ENCODE measurements at regions not wholly inside any gene's neighbourhood (a gene's known extent, or its start where the extent isn't known, plus 50 kb on each side); places are given as distances from the start of the nearest gene placed in this dataset.

GRCh38 chr4:131113704-131114103, 2017.8 kb downstream of the C4orf33 start:
- no peak for DNase-seq (ENCODE audit: low spot score)
- Histone ChIP-seq H3K9me3 (ENCODE audit: low read depth, low read length, poor library complexity, severe bottlenecking) (no peaks in the 10 kb centered on the region), H3K27ac (ENCODE audit: low read depth, low read length, poor library complexity, severe bottlenecking) (no peak overlapping the region), H3K36me3 (ENCODE audit: insufficient read depth, low read length, poor library complexity, severe bottlenecking) (no peaks in the 10 kb centered on the region), H3K4me1 (ENCODE audit: insufficient read depth, low read length, poor library complexity, severe bottlenecking) (peaks cover 9% of the 10 kb centered on the region), H3K27me3 (replicated peaks; ENCODE audit: insufficient read depth, low read depth, low read length, poor library complexity) (no peaks in the 10 kb centered on the region), H3K4me3 (ENCODE audit: low read depth, low read length, poor library complexity, severe bottlenecking) (no peak overlapping the region)
- intact Hi-C loops (cut with micrococcal nuclease; ENCODE audit: unreplicated experiment): no loop called here
- ChIA-PET POLR2A (ENCODE audit: low non-redundant PET) (no interaction called here), CTCF (no interaction called here)
- BruUV-seq (replicated peaks): no TSS peak
- TF ChIP-seq, protein P1, sequence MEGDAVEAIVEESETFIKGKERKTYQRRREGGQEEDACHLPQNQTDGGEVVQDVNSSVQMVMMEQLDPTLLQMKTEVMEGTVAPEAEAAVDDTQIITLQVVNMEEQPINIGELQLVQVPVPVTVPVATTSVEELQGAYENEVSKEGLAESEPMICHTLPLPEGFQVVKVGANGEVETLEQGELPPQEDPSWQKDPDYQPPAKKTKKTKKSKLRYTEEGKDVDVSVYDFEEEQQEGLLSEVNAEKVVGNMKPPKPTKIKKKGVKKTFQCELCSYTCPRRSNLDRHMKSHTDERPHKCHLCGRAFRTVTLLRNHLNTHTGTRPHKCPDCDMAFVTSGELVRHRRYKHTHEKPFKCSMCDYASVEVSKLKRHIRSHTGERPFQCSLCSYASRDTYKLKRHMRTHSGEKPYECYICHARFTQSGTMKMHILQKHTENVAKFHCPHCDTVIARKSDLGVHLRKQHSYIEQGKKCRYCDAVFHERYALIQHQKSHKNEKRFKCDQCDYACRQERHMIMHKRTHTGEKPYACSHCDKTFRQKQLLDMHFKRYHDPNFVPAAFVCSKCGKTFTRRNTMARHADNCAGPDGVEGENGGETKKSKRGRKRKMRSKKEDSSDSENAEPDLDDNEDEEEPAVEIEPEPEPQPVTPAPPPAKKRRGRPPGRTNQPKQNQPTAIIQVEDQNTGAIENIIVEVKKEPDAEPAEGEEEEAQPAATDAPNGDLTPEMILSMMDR (conservative IDR thresholded peaks at IDR 0.05; ENCODE audit: low read depth, low read length): no peak
- TF ChIP-seq EZH2 (IDR thresholded peaks at IDR 0.05; ENCODE audit: borderline replicate concordance, low read depth, low read length, poor library complexity, severe bottlenecking): no peak

- Histone ChIP-seq H3K36me3 (ENCODE audit: insufficient read depth, low read length, poor library complexity, severe bottlenecking) (no peaks in the 10 kb centered on the region), H3K4me1 (ENCODE audit: insufficient read depth, low read length, poor library complexity, severe bottlenecking) (peaks cover 6% of the 10 kb centered on the region), H3K4me3 (ENCODE audit: low read depth, low read length, poor library complexity, severe bottlenecking) (no peak overlapping the region), H3K27me3 (replicated peaks; ENCODE audit: insufficient read depth, low read depth, low read length, poor library complexity) (no peaks in the 10 kb centered on the region), H3K9me3 (ENCODE audit: low read depth, low read length, poor library complexity, severe bottlenecking) (no peaks in the 10 kb centered on the region), H3K27ac (ENCODE audit: low read depth, low read length, poor library complexity, severe bottlenecking) (no peak overlapping the region)
- intact Hi-C loops (cut with micrococcal nuclease; ENCODE audit: unreplicated experiment): no loop called here
- no peak for DNase-seq (ENCODE audit: low spot score)
- POLR2A ChIA-PET (ENCODE audit: low non-redundant PET): no interaction called here
- no TSS peak for BruUV-seq (replicated peaks)
- CTCF ChIA-PET: no interaction called here
- TF ChIP-seq, protein P1 (conservative IDR thresholded peaks at IDR 0.05; ENCODE audit: low read depth, low read length): no peak
- no peak for TF ChIP-seq EZH2 (IDR thresholded peaks at IDR 0.05; ENCODE audit: borderline replicate concordance, low read depth, low read length, poor library complexity, severe bottlenecking)
These were observed 2023.7 kb downstream of the C4orf33 start for GRCh38 chr4:131119661-131120060.

- Histone ChIP-seq H3K9me3 (ENCODE audit: low read depth, low read length, poor library complexity, severe bottlenecking) (no peaks in the 10 kb centered on the region), H3K27ac (ENCODE audit: low read depth, low read length, poor library complexity, severe bottlenecking) (no peak overlapping the region), H3K27me3 (replicated peaks; ENCODE audit: insufficient read depth, low read depth, low read length, poor library complexity) (no peaks in the 10 kb centered on the region), H3K36me3 (ENCODE audit: insufficient read depth, low read length, poor library complexity, severe bottlenecking) (no peaks in the 10 kb centered on the region), H3K4me1 (ENCODE audit: insufficient read depth, low read length, poor library complexity, severe bottlenecking) (no peaks in the 10 kb centered on the region), H3K4me3 (ENCODE audit: low read depth, low read length, poor library complexity, severe bottlenecking) (no peak overlapping the region)
- no peak for DNase-seq (ENCODE audit: low spot score)
- ChIA-PET POLR2A (ENCODE audit: low non-redundant PET) (no interaction called here), CTCF (no interaction called here)
- intact Hi-C loops (cut with micrococcal nuclease; ENCODE audit: unreplicated experiment): no loop called here
- TF ChIP-seq EZH2 (IDR thresholded peaks at IDR 0.05; ENCODE audit: borderline replicate concordance, low read depth, low read length, poor library complexity, severe bottlenecking): no peak
- TF ChIP-seq, protein P1 (conservative IDR thresholded peaks at IDR 0.05; ENCODE audit: low read depth, low read length): no peak
- no TSS peak for BruUV-seq (replicated peaks)
These were observed 2011.9 kb upstream of the PCDH10 start for GRCh38 chr4:131137196-131137595.

Measured in A673 (cell line).